Keratinocyte (primary cell): ENCODE measurements at regions not wholly inside any gene's neighbourhood (a gene's known extent, or its start where the extent isn't known, plus 50 kb on each side); places are given as distances from the start of the nearest gene placed in this dataset.

Source experiments
- DNase-seq: peaks from one replicate; pipeline ENCODE4 v3.0.0-alpha.2; 2011; ENCODE audit warnings: low read depth, missing footprints, low spot score
- FAIRE-seq: peaks from 2 replicates; lab custom pipeline; 2011; peaks lifted over from hg19 to GRCh38; lab: Jason Lieb, UNC
- H2AFZ ChIP-seq: 2 replicates; pipeline ENCODE4 v1.6.0; 2012; ENCODE audit warnings: low read length, control low read depth, inconsistent platforms; ENCODE audit not compliant: control insufficient read depth
- H3K27ac ChIP-seq: 2 replicates; pipeline ENCODE4 v1.5.1; 2011; ENCODE audit warnings: low read length; ENCODE audit not compliant: control insufficient read depth, insufficient read depth
- H3K27me3 ChIP-seq: 3 replicates; pipeline ENCODE4 v1.6.0; 2011; ENCODE audit warnings: low read length; ENCODE audit not compliant: control insufficient read depth, insufficient read depth; ENCODE audit errors: extremely low read depth
- H3K36me3 ChIP-seq, 2 experiments: 2 replicates in 1 of 2; 3 replicates in 1 of 2; pipeline ENCODE4 v1.5.1; 2011; ENCODE audit warnings: low read length in 2 of 2, mild to moderate bottlenecking in 1 of 2; ENCODE audit not compliant: control insufficient read depth in 2 of 2, insufficient read depth in 2 of 2; ENCODE audit errors: extremely low read depth in 1 of 2
- H3K4me1 ChIP-seq: 3 replicates; pipeline ENCODE4 v1.5.1; 2011; ENCODE audit warnings: low read length; ENCODE audit not compliant: control insufficient read depth, insufficient read depth; ENCODE audit errors: extremely low read depth
- H3K4me2 ChIP-seq: 3 replicates; pipeline ENCODE4 v1.6.0; 2011; ENCODE audit warnings: low read depth, low read length; ENCODE audit not compliant: control insufficient read depth, insufficient read depth; ENCODE audit errors: extremely low read depth
- H3K4me3 ChIP-seq, 3 experiments: fragments of 200-600 bp in 1 of 3; sonication (generic) in 1 of 3; 2 replicates in 2 of 3; 3 replicates in 1 of 3; pipeline ENCODE4 v1.5.1; 2011 to 2016; ENCODE audit warnings: low read length in 3 of 3, mild to moderate bottlenecking in 3 of 3, control low read depth in 2 of 3, inconsistent platforms in 1 of 3, low read depth in 1 of 3, mixed read lengths in 1 of 3, mixed run types in 1 of 3, moderate library complexity in 1 of 3; ENCODE audit not compliant: control insufficient read depth in 2 of 3, insufficient read depth in 2 of 3; ENCODE audit errors: extremely low read depth in 1 of 3
- H3K79me2 ChIP-seq: 2 replicates; pipeline ENCODE4 v1.6.0; 2012; ENCODE audit warnings: low read length; ENCODE audit not compliant: control insufficient read depth, insufficient read depth
- H3K9ac ChIP-seq: 3 replicates; pipeline ENCODE4 v1.6.0; 2011; ENCODE audit warnings: low read length; ENCODE audit not compliant: control insufficient read depth, insufficient read depth; ENCODE audit errors: extremely low read depth
- H3K9me1 ChIP-seq: 3 replicates; pipeline ENCODE4 v1.6.0; 2011; ENCODE audit warnings: low read length; ENCODE audit not compliant: control insufficient read depth, insufficient read depth; ENCODE audit errors: extremely low read depth
- H3K9me3 ChIP-seq: 2 replicates; pipeline ENCODE4 v1.5.1; 2012; ENCODE audit warnings: low read depth, low read length; ENCODE audit not compliant: control insufficient read depth
- H4K20me1 ChIP-seq: 3 replicates; pipeline ENCODE4 v1.6.0; 2011; ENCODE audit warnings: low read length; ENCODE audit not compliant: control insufficient read depth, insufficient read depth; ENCODE audit errors: extremely low read depth
- EZH2 ChIP-seq: IDR thresholded peaks from one replicate; pipeline ENCODE4 v1.6.1; 2012; ENCODE audit warnings: inconsistent platforms, mild to moderate bottlenecking, low read length, moderate library complexity
- dilution Hi-C: fragments of 300-500 bp; cut with MboI; formaldehyde crosslinking; loops from one replicate; pipeline ENCODE4 v1.7.0; 2020; ENCODE audit warnings: low sequenced_read_pairs; ENCODE audit not compliant: extremely low pct_ligation_motif_present
- TF ChIP-seq, protein P1 (sequence below), 3 experiments: IDR thresholded peaks in 1 of 3; conservative IDR thresholded peaks in 1 of 3; optimal IDR thresholded peaks in 1 of 3; 2 replicates in 2 of 3; 3 replicates in 1 of 3; pipeline versions ENCODE3 to v1.5.1; 2011; ENCODE audit warnings: low read length in 3 of 3, mild to moderate bottlenecking in 3 of 3, moderate library complexity in 2 of 3, control low read depth in 1 of 3, inconsistent platforms in 1 of 3; ENCODE audit not compliant: insufficient read depth in 2 of 3; ENCODE audit errors: extremely low read depth in 1 of 3

DNA sequence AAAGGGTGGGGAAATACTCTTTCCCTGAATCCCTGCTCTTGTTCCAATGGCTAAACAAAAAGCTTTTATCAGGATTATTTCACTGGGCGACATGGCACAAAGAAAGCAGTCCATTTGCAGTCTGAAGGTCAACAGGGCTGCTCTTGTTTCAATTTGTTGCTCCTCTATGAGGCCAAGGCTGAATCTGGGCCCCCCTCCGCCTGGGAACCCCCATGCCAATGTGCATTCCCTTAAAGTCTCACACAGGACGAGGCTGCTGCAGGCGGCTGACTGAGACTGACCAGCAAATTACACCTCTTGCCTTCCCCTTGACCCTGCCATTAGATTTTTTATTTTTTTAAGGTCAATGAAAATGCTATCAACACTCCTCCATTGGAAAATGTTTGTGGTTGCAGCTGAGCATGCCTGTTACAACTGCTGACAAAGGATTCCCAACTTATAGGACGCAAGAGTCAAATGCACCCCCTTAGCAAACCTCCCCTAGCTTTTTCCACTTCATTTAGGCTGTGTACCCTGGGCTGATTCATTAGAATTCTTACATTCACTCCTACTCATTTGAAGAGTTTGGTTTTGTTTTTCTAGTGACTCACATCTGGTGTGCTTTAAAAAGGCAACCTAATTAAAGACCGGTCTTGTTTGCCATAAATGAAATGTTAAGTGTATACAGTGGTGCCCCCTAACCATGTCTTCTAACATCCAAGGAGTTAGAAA lies 60.8 kb upstream of the ARHGEF3 start:
- DNase-seq (no peak), FAIRE-seq (no peak)
- Histone ChIP-seq H3K79me2 (no peaks in the 10 kb centered on the region), H3K4me2 (no peak overlapping the region), H3K9me3 (no peaks in the 10 kb centered on the region), H3K36me3 (no peaks in the 10 kb centered on the region), H3K9ac (no peak overlapping the region), H2AFZ (no peak overlapping the region), H3K4me1 (peaks cover 11% of the 10 kb centered on the region), H3K27ac (no peak overlapping the region), H3K27me3 (no peaks in the 10 kb centered on the region), H3K9me1 (no peaks in the 10 kb centered on the region), H4K20me1 (no peaks in the 10 kb centered on the region), H3K4me3 (no peak overlapping the region)
- dilution Hi-C loops: no loop called here
- TF ChIP-seq, protein P1, sequence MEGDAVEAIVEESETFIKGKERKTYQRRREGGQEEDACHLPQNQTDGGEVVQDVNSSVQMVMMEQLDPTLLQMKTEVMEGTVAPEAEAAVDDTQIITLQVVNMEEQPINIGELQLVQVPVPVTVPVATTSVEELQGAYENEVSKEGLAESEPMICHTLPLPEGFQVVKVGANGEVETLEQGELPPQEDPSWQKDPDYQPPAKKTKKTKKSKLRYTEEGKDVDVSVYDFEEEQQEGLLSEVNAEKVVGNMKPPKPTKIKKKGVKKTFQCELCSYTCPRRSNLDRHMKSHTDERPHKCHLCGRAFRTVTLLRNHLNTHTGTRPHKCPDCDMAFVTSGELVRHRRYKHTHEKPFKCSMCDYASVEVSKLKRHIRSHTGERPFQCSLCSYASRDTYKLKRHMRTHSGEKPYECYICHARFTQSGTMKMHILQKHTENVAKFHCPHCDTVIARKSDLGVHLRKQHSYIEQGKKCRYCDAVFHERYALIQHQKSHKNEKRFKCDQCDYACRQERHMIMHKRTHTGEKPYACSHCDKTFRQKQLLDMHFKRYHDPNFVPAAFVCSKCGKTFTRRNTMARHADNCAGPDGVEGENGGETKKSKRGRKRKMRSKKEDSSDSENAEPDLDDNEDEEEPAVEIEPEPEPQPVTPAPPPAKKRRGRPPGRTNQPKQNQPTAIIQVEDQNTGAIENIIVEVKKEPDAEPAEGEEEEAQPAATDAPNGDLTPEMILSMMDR (optimal IDR thresholded peaks at IDR 0.05 in 1 of 3, IDR thresholded peaks at IDR 0.05 in 1 of 3, conservative IDR thresholded peaks at IDR 0.05 in 1 of 3; ENCODE audit: extremely low read depth in 1 of 3, insufficient read depth in 2 of 3, low read length in 3 of 3): no peak
- TF ChIP-seq EZH2: no peak

DNA sequence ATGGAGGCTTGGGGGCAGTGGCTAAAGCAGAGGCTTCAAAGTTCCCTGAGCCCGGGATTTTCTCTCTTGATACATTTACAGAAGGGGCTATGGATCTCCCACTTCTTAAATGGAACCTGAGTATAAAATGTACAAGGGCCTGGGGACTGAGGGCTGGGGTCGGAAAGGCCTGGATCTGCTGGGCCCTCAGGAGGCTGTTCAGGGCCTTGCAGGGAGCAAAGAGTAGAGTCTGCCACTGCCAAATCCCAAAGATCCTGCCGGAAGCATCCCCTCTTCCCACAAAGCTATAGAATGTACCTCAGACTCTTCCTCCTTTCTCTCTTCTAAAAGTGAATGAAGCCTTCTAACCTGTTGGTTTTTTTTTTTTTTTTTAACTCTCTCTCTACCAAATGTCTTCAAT lies 59.8 kb upstream of the ARHGEF3 start:
- H2AFZ ChIP-seq: no peak overlapping the region

More for the DNA sequence above, 59.8 kb upstream of the ARHGEF3 start:
- Histone ChIP-seq H3K4me2 (no peak overlapping the region), H3K9ac (no peak overlapping the region), H3K9me1 (no peaks in the 10 kb centered on the region), H3K79me2 (no peaks in the 10 kb centered on the region), H3K27me3 (no peaks in the 10 kb centered on the region), H3K27ac (no peak overlapping the region), H3K4me3 (no peak overlapping the region), H3K9me3 (no peaks in the 10 kb centered on the region), H3K4me1 (peaks cover 11% of the 10 kb centered on the region), H3K36me3 (no peaks in the 10 kb centered on the region), H4K20me1 (no peaks in the 10 kb centered on the region)
- FAIRE-seq (no peak), DNase-seq (no peak)
- no peak for TF ChIP-seq EZH2
- TF ChIP-seq, protein P1 (optimal IDR thresholded peaks at IDR 0.05 in 1 of 3, IDR thresholded peaks at IDR 0.05 in 1 of 3, conservative IDR thresholded peaks at IDR 0.05 in 1 of 3; ENCODE audit: extremely low read depth in 1 of 3, insufficient read depth in 2 of 3, low read length in 3 of 3): no peak
- dilution Hi-C loops: no loop called here
